HEK293 (cell line): ENCODE measurements at regions not wholly inside any gene's neighbourhood (a gene's known extent, or its start where the extent isn't known, plus 50 kb on each side); places are given as distances from the start of the nearest gene placed in this dataset.

ENCODE experiments used
- CTCF ChIA-PET: fragments of 350-600 bp; formaldehyde crosslinking; extraction: SDS; loops from one replicate; lab custom pipeline; 2021; ENCODE audit warnings: antibody characterized with exemption; lab: Yijun Ruan, JAX
- POLR2A ChIA-PET: fragments of 300-600 bp; formaldehyde crosslinking; extraction: SDS; loops from one replicate; lab custom pipeline; 2020; ENCODE audit warnings: antibody characterized with exemption, inconsistent platforms; lab: Yijun Ruan, JAX
- H3K27ac ChIP-seq: fragments of 200-500 bp; sonication (Bioruptor generic); 2 replicates; pipeline ENCODE4 v1.5.1; 2014; ENCODE audit warnings: low read depth, low read length, control low read depth, inconsistent platforms; ENCODE audit errors: extremely low read depth
- H3K36me3 ChIP-seq, 2 experiments: fragments of 200-500 bp in 1 of 2; sonication (Bioruptor generic) in 1 of 2; 1 replicate in 1 of 2; 2 replicates in 1 of 2; pipeline ENCODE4 v1.5.1; 2014 to 2017; ENCODE audit warnings: inconsistent platforms in 2 of 2, low read length in 2 of 2; ENCODE audit not compliant: control insufficient read depth in 2 of 2, insufficient read depth in 1 of 2
- H3K4me1 ChIP-seq: fragments of 200-500 bp; sonication (Bioruptor generic); 2 replicates; pipeline ENCODE4 v1.5.1; 2014; ENCODE audit warnings: mild to moderate bottlenecking, low read length, inconsistent platforms; ENCODE audit not compliant: control insufficient read depth, insufficient read depth
- H3K4me3 ChIP-seq: 2 replicates; pipeline ENCODE4 v1.5.1; 2011; ENCODE audit warnings: low read depth, mild to moderate bottlenecking, control low read depth, low read length, moderate library complexity
- H3K9me3 ChIP-seq: fragments of 200-500 bp; sonication (Bioruptor generic); 2 replicates; pipeline ENCODE4 v1.5.1; 2014; ENCODE audit warnings: low read depth, low read length, inconsistent platforms; ENCODE audit not compliant: control insufficient read depth, insufficient read depth
- BCL11A ChIP-seq: fragments of 450-650 bp; formaldehyde crosslinking; IDR thresholded peaks from 2 replicates; pipeline ENCODE4 v1.5.1; 2016; ENCODE audit warnings: low read depth, missing biosample characterization, missing genetic modification characterization
- GLIS2 ChIP-seq: fragments of 450-650 bp; formaldehyde crosslinking; IDR thresholded peaks from 2 replicates; pipeline ENCODE4 v1.5.1; 2016; ENCODE audit warnings: missing biosample characterization, missing genetic modification characterization
- KLF9 ChIP-seq: fragments of 450-650 bp; formaldehyde crosslinking; IDR thresholded peaks from 2 replicates; pipeline ENCODE4 v1.5.1; 2016; ENCODE audit warnings: missing biosample characterization, missing genetic modification characterization, low read depth
- PRDM1 ChIP-seq: fragments of 450-650 bp; formaldehyde crosslinking; IDR thresholded peaks from 2 replicates; pipeline ENCODE4; 2016; ENCODE audit warnings: missing biosample characterization, missing genetic modification characterization
- REPIN1 ChIP-seq: fragments of 450-650 bp; formaldehyde crosslinking; IDR thresholded peaks from 2 replicates; pipeline ENCODE4 v1.5.1; 2017; ENCODE audit warnings: missing biosample characterization, missing genetic modification characterization, low read depth
- SCRT2 ChIP-seq: fragments of 450-650 bp; formaldehyde crosslinking; IDR thresholded peaks from 2 replicates; pipeline ENCODE4 v1.5.1; 2016; ENCODE audit warnings: missing biosample characterization, missing genetic modification characterization
- ZBTB17 ChIP-seq: fragments of 450-650 bp; formaldehyde crosslinking; IDR thresholded peaks from 2 replicates; pipeline ENCODE4 v1.5.1; 2016; ENCODE audit warnings: missing biosample characterization, missing genetic modification characterization
- ZNF175 ChIP-seq: fragments of 450-650 bp; formaldehyde crosslinking; IDR thresholded peaks from 2 replicates; pipeline ENCODE4 v1.5.1; 2016; ENCODE audit warnings: missing biosample characterization, missing genetic modification characterization
- ZNF266 ChIP-seq: fragments of 450-650 bp; formaldehyde crosslinking; IDR thresholded peaks from 2 replicates; pipeline ENCODE4 v1.5.1; 2016; ENCODE audit warnings: missing biosample characterization, missing genetic modification characterization, low read depth
- ZNF274 ChIP-seq, 2 experiments: fragments of 200-500 bp in 1 of 2; fragments of 450-650 bp in 1 of 2; sonication (Bioruptor generic) in 1 of 2; formaldehyde crosslinking in 1 of 2; IDR thresholded peaks; 2 replicates each; pipeline versions ENCODE4 v1.5.1 to v1.6.1; 2014 to 2016; ENCODE audit warnings: borderline replicate concordance in 1 of 2, inconsistent platforms in 1 of 2, low read length in 1 of 2, missing biosample characterization in 1 of 2, missing genetic modification characterization in 1 of 2
- ZNF280D ChIP-seq: fragments of 450-650 bp; formaldehyde crosslinking; IDR thresholded peaks from 2 replicates; pipeline ENCODE4 v1.5.1; 2016; ENCODE audit warnings: missing biosample characterization, missing genetic modification characterization
- ZNF433 ChIP-seq: fragments of 450-650 bp; formaldehyde crosslinking; IDR thresholded peaks from 2 replicates; pipeline ENCODE4 v1.5.1; 2016; ENCODE audit warnings: missing biosample characterization, missing genetic modification characterization, low read depth
- ZNF501 ChIP-seq: fragments of 450-650 bp; formaldehyde crosslinking; IDR thresholded peaks from 2 replicates; pipeline ENCODE4 v1.5.1; 2016; ENCODE audit warnings: missing biosample characterization, missing genetic modification characterization
- ZNF670 ChIP-seq: fragments of 450-650 bp; formaldehyde crosslinking; IDR thresholded peaks from 2 replicates; pipeline ENCODE4 v1.5.1; 2016; ENCODE audit warnings: missing biosample characterization, missing genetic modification characterization, low read depth
- ZNF785 ChIP-seq: fragments of 450-650 bp; formaldehyde crosslinking; IDR thresholded peaks from 2 replicates; pipeline ENCODE4 v1.5.1; 2016; ENCODE audit warnings: missing biosample characterization, missing genetic modification characterization
- ZNF843 ChIP-seq: fragments of 450-650 bp; formaldehyde crosslinking; IDR thresholded peaks from 2 replicates; pipeline ENCODE4 v1.5.1; 2016; ENCODE audit warnings: missing biosample characterization, missing genetic modification characterization
- ZSCAN23 ChIP-seq: fragments of 450-650 bp; formaldehyde crosslinking; IDR thresholded peaks from 2 replicates; pipeline ENCODE4 v1.5.1; 2016; ENCODE audit warnings: missing biosample characterization, missing genetic modification characterization
- TF ChIP-seq, protein P1 (sequence below): fragments of 450-650 bp; formaldehyde crosslinking; IDR thresholded peaks from 2 replicates; pipeline ENCODE4 v1.5.1; 2016; ENCODE audit warnings: missing biosample characterization, missing genetic modification characterization
- TF ChIP-seq, protein P2 (sequence below): fragments of 450-650 bp; formaldehyde crosslinking; IDR thresholded peaks from 2 replicates; pipeline ENCODE4 v1.5.1; 2016; ENCODE audit warnings: missing biosample characterization, missing genetic modification characterization
- TF ChIP-seq, protein P3 (sequence below): fragments of 450-650 bp; formaldehyde crosslinking; IDR thresholded peaks from 2 replicates; pipeline ENCODE4 v1.5.1; 2017; ENCODE audit warnings: missing biosample characterization, missing genetic modification characterization

DNA sequence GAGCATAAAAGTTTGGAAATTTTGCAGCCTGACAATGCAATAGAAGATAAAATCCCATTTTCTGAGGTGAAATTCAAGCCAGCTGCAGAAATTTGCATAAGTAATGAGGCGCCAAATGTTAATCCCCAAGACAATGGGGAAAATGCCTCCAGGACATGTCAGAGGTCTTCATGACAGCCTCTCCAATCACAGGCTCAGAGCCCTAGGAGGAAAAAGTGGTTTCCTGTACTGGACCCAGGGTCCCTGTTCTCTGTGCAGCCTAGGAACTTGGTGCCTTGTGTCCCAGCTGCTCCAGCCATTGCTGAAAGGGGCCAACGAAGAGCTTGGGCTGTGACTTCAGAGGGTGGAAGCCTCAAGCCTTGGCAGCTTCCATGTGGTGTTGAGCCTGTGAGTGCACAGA, 1218.1 kb downstream of the GALC start:
- Histone ChIP-seq H3K27ac (no peak overlapping the region), H3K4me3 (no peak overlapping the region), H3K36me3 (no peaks in the 10 kb centered on the region), H3K4me1 (no peaks in the 10 kb centered on the region), H3K9me3 (no peaks in the 10 kb centered on the region)
- POLR2A ChIA-PET, result no interaction called here
- CTCF ChIA-PET, result no interaction called here
- TF ChIP-seq BCL11A (tag by site-specific recombination) (no peak), ZNF843 (tag by site-specific recombination) (no peak)
- TF ChIP-seq, protein P1, sequence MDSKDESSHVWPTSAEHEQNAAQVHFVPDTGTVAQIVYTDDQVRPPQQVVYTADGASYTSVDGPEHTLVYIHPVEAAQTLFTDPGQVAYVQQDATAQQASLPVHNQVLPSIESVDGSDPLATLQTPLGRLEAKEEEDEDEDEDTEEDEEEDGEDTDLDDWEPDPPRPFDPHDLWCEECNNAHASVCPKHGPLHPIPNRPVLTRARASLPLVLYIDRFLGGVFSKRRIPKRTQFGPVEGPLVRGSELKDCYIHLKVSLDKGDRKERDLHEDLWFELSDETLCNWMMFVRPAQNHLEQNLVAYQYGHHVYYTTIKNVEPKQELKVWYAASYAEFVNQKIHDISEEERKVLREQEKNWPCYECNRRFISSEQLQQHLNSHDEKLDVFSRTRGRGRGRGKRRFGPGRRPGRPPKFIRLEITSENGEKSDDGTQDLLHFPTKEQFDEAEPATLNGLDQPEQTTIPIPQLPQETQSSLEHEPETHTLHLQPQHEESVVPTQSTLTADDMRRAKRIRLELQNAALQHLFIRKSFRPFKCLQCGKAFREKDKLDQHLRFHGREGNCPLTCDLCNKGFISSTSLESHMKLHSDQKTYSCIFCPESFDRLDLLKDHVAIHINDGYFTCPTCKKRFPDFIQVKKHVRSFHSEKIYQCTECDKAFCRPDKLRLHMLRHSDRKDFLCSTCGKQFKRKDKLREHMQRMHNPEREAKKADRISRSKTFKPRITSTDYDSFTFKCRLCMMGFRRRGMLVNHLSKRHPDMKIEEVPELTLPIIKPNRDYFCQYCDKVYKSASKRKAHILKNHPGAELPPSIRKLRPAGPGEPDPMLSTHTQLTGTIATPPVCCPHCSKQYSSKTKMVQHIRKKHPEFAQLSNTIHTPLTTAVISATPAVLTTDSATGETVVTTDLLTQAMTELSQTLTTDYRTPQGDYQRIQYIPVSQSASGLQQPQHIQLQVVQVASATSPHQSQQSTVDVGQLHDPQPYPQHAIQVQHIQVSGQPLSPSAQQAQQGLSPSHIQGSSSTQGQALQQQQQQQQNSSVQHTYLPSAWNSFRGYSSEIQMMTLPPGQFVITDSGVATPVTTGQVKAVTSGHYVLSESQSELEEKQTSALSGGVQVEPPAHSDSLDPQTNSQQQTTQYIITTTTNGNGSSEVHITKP, result no peak

DNA sequence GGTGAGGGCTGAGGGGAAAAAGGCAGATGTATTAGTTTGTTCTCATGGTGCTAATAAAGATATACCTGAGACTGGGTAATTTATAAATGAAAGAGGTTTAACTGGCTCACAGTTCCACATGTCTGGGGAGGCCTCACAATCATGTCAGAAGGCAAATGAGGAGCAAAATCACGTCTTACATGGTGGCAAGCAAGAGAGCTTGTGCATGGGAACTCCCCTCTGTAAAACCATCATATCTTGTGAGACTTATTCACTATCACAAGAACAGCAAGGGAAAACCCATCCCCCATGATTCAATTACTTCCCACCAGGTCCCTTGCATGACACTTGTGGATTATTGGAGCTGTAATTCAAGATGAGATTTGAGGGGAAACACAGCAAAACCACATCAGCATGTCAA, 1220.9 kb downstream of the GALC start:
- POLR2A ChIA-PET, result no interaction called here
- Histone ChIP-seq H3K4me3 (no peak overlapping the region), H3K4me1 (no peaks in the 10 kb centered on the region), H3K9me3 (no peaks in the 10 kb centered on the region), H3K27ac (no peak overlapping the region), H3K36me3 (no peaks in the 10 kb centered on the region)
- CTCF ChIA-PET, result interaction anchor here (0.6 kb wide), 1 partner anchor 93 kb away, joined by 3 read pairs; no protein-coding TSS in a partner anchor
- no peak for TF ChIP-seq KLF9
- TF ChIP-seq, protein P2, sequence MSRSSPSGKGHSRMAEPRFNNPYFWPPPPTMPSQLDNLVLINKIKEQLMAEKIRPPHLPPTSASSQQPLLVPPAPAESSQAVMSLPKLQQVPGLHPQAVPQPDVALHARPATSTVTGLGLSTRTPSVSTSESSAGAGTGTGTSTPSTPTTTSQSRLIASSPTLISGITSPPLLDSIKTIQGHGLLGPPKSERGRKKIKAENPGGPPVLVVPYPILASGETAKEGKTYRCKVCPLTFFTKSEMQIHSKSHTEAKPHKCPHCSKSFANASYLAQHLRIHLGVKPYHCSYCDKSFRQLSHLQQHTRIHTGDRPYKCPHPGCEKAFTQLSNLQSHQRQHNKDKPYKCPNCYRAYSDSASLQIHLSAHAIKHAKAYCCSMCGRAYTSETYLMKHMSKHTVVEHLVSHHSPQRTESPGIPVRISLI (tag by site-specific recombination), result no peak
- no peak for TF ChIP-seq REPIN1 (tag by site-specific recombination)

DNA sequence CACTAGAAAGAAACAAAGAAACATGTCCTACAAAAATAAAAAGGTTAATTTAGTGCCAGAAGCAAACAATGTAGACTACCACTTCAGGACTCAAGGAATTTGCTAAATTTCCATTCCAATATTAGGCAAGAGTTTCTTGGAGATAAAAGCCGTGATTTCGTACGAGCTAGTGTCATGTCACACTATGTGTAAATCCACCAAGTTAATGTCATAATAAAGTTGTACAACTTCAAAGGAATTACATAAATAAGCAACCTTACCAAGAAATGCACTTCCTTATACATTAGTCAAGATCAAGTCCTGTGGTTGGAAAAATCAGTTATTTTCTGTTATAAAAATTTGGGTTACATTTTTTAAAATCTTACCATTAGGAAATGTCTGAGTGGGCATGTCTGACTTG, 1222.8 kb downstream of the GALC start:
- no peaks in the 10 kb centered on the region for H3K9me3 ChIP-seq
- no peak overlapping the region for H3K4me3 ChIP-seq
- ChIA-PET CTCF (no interaction called here), POLR2A (no interaction called here)
- H3K4me1 ChIP-seq, result no peaks in the 10 kb centered on the region
- no peaks in the 10 kb centered on the region for H3K36me3 ChIP-seq
- no peak overlapping the region for H3K27ac ChIP-seq
- TF ChIP-seq ZNF433 (tag by site-specific recombination) (no peak), ZNF266 (no peak), ZBTB17 (tag by site-specific recombination) (no peak), SCRT2 (tag by site-specific recombination) (no peak), ZNF501 (tag by site-specific recombination) (no peak), ZNF670 (tag by site-specific recombination) (no peak), ZNF785 (tag by site-specific recombination) (no peak), ZSCAN23 (tag by site-specific recombination) (no peak), GLIS2 (tag by site-specific recombination) (no peak), PRDM1 (no peak), ZNF280D (no peak), ZNF175 (no peak), ZNF274 (IDR thresholded peaks at IDR 0.05; ENCODE audit: low read length) (no peak), ZNF274 (tag by site-specific recombination; IDR thresholded peaks at IDR 0.05; ENCODE audit: borderline replicate concordance) (no peak)
- TF ChIP-seq, protein P3, sequence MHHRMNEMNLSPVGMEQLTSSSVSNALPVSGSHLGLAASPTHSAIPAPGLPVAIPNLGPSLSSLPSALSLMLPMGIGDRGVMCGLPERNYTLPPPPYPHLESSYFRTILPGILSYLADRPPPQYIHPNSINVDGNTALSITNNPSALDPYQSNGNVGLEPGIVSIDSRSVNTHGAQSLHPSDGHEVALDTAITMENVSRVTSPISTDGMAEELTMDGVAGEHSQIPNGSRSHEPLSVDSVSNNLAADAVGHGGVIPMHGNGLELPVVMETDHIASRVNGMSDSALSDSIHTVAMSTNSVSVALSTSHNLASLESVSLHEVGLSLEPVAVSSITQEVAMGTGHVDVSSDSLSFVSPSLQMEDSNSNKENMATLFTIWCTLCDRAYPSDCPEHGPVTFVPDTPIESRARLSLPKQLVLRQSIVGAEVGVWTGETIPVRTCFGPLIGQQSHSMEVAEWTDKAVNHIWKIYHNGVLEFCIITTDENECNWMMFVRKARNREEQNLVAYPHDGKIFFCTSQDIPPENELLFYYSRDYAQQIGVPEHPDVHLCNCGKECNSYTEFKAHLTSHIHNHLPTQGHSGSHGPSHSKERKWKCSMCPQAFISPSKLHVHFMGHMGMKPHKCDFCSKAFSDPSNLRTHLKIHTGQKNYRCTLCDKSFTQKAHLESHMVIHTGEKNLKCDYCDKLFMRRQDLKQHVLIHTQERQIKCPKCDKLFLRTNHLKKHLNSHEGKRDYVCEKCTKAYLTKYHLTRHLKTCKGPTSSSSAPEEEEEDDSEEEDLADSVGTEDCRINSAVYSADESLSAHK (tag by site-specific recombination), result no peak
